Liver (tissue), 3 donors: ENCODE measurements at regions not wholly inside any gene's neighbourhood (a gene's known extent, or its start where the extent isn't known, plus 50 kb on each side); places are given as distances from the start of the nearest gene placed in this dataset.

Experiments used
- FOXA1 ChIP-seq: IDR thresholded peaks from 2 replicates; pipeline ENCODE4 v1.6.1; 2016; ENCODE audit warnings: antibody characterized with exemption
- SP1 ChIP-seq: IDR thresholded peaks from 2 replicates; pipeline ENCODE4 v1.6.1; 2018; ENCODE audit warnings: antibody characterized with exemption, mild to moderate bottlenecking
- YY1 ChIP-seq: IDR thresholded peaks from 2 replicates; pipeline ENCODE4 v1.6.1; 2016; ENCODE audit warnings: antibody characterized with exemption, mild to moderate bottlenecking
- TF ChIP-seq, protein P1 (sequence below): fragments of 150-350 bp; IDR thresholded peaks from 2 replicates; pipeline ENCODE4 v1.5.1; 2017; ENCODE audit warnings: improper control_type of control experiment, low read depth, low read length; ENCODE audit not compliant: missing input control
- TF ChIP-seq, protein P2 (sequence below): IDR thresholded peaks from 2 replicates; pipeline ENCODE4 v1.6.1; 2016; ENCODE audit warnings: antibody characterized with exemption
- donor health status: healthy.
- donor health status: healthy.

DNA sequence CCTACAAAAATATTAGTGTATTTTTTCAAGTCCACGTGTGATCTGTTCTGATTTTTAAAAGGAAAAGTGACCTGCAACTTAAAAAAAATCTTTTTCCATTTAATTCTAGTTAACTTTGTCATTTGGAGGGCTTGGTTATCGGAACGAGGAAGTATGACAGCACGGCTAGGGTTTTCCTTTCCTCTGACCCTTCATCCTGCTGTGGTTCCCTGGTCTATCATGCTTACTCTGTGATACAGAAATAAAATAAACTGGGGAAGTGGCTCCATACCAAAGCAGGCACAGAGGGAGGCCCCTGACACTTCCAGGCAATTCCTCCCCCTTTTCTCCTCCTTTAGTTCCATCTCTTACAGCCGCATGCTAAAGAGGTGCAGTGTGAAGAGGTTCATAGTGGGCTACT lies 491.3 kb downstream of the EDEM1 start:
- TF ChIP-seq, protein P1, sequence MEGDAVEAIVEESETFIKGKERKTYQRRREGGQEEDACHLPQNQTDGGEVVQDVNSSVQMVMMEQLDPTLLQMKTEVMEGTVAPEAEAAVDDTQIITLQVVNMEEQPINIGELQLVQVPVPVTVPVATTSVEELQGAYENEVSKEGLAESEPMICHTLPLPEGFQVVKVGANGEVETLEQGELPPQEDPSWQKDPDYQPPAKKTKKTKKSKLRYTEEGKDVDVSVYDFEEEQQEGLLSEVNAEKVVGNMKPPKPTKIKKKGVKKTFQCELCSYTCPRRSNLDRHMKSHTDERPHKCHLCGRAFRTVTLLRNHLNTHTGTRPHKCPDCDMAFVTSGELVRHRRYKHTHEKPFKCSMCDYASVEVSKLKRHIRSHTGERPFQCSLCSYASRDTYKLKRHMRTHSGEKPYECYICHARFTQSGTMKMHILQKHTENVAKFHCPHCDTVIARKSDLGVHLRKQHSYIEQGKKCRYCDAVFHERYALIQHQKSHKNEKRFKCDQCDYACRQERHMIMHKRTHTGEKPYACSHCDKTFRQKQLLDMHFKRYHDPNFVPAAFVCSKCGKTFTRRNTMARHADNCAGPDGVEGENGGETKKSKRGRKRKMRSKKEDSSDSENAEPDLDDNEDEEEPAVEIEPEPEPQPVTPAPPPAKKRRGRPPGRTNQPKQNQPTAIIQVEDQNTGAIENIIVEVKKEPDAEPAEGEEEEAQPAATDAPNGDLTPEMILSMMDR, result no peak
- TF ChIP-seq, protein P2, sequence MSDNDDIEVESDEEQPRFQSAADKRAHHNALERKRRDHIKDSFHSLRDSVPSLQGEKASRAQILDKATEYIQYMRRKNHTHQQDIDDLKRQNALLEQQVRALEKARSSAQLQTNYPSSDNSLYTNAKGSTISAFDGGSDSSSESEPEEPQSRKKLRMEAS, result no peak
- TF ChIP-seq YY1 (no peak), FOXA1 (no peak), SP1 (no peak)
